ENCODE measurements at regions not wholly inside any gene's neighbourhood (a gene's known extent, or its start where the extent isn't known, plus 50 kb on each side); places are given as distances from the start of the nearest gene placed in this dataset.

DNA sequence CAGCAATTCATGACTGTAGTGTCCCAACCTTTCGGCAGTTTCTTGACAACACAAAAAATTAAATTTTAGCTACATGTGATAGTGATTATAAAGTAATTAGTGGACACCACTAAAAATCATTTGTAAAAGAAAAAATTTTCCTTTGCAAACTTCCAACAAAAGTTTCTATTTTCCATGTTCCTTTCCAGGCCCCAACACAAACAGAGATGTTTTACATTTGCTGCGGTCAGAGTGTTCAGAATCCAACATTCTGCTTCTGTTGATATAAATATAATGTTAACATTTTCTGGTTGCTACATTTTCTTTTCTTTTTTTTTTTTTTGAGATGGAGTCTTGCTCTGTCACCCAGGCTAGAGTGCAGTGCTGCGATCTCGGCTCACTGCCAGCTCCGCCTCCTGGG lies 54.9 kb upstream of the WLS start:
- Histone ChIP-seq H3K4me2 (ENCODE audit: low read depth, low read length) (no peak overlapping the region), H3K9ac (ENCODE audit: insufficient read depth, low read depth, low read length) (no peak overlapping the region), H3K27ac (ENCODE audit: extremely low read length, insufficient read depth, low read length) (no peak overlapping the region), H3K36me3 (replicated peaks in 1 of 2; ENCODE audit: control insufficient read depth in 1 of 2, insufficient read depth in 2 of 2, low read length in 2 of 2) (no peaks in the 10 kb centered on the region), H3K4me1 (ENCODE audit: insufficient read depth, low read length) (no peaks in the 10 kb centered on the region), H3K27me3 (ENCODE audit: control insufficient read depth in 1 of 2, insufficient read depth in 2 of 2, low read length in 2 of 2) (no peaks in the 10 kb centered on the region), H3K9me3 (ENCODE audit: low read length) (no peaks in the 10 kb centered on the region), H2AFZ (ENCODE audit: low read length) (no peak overlapping the region), H3K4me3 (replicated peaks in 1 of 3; ENCODE audit: insufficient read depth in 1 of 3, low read depth in 2 of 3, low read length in 3 of 3) (no peak overlapping the region), H4K20me1 (ENCODE audit: insufficient read depth, low read length) (no peaks in the 10 kb centered on the region), H3K79me2 (ENCODE audit: insufficient read depth, low read length) (no peaks in the 10 kb centered on the region)
- in situ Hi-C loops (cut with HindIII; ENCODE audit: extremely low pct_ligation_motif_present, low pct_unique_long_range_greater_than_20kb) = loop anchor here (10.0 kb wide), 1 partner anchor 62 kb away; no protein-coding TSS in a partner anchor
- no TSS peak for BruUV-seq (replicated peaks)
- intact Hi-C loops (cut with micrococcal nuclease; ENCODE audit: unreplicated experiment) = no loop called here
- DNase-seq (ENCODE audit: low spot score) (no peak), ATAC-seq (no peak), FAIRE-seq (no peak)
- ChIA-PET POLR2A (no interaction called here), CTCF (ENCODE audit: low intra/inter-chr PET ratio, low total read pairs) (no interaction called here)
- WGBS (ENCODE audit: low lambda C conversion rate) = 45% methylated on average over 5 of the region's 5 CpGs
- TF ChIP-seq, protein P1, sequence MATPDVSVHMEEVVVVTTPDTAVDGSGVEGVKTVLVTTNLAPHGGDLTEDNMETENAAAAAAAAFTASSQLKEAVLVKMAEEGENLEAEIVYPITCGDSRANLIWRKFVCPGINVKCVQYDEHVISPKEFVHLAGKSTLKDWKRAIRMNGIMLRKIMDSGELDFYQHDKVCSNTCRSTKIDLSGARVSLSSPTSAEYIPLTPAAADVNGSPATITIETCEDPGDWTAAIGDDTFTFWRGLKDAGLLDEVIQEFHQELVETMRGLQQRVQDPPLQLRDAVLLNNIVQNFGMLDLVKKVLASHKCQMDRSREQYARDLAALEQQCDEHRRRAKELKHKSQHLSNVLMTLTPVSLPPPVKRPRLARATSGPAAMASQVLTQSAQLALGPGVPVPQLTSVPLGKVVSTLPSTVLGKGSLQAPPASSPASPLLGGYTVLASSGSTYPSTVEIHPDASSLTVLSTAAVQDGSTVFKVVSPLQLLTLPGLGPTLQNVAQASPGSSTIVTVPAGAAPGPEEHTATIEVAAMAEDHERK (CRISPR knock-in tag; IDR thresholded peaks at IDR 0.05; ENCODE audit: low read depth) = no peak
- TF ChIP-seq RFX5 (IDR thresholded peaks at IDR 0.05; ENCODE audit: low read depth, low read length) (no peak), RFXAP (CRISPR knock-in tag; IDR thresholded peaks at IDR 0.05; ENCODE audit: borderline replicate concordance) (no peak), ZNF317 (CRISPR knock-in tag; IDR thresholded peaks at IDR 0.05) (no peak), TRIM24 (CRISPR knock-in tag; IDR thresholded peaks at IDR 0.05) (no peak)
- TF ChIP-seq, protein P2, sequence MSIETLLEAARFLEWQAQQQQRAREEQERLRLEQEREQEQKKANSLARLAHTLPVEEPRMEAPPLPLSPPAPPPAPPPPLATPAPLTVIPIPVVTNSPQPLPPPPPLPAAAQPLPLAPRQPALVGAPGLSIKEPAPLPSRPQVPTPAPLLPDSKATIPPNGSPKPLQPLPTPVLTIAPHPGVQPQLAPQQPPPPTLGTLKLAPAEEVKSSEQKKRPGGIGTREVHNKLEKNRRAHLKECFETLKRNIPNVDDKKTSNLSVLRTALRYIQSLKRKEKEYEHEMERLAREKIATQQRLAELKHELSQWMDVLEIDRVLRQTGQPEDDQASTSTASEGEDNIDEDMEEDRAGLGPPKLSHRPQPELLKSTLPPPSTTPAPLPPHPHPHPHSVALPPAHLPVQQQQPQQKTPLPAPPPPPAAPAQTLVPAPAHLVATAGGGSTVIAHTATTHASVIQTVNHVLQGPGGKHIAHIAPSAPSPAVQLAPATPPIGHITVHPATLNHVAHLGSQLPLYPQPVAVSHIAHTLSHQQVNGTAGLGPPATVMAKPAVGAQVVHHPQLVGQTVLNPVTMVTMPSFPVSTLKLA (IDR thresholded peaks at IDR 0.05) = no peak
- TF ChIP-seq, protein P3, sequence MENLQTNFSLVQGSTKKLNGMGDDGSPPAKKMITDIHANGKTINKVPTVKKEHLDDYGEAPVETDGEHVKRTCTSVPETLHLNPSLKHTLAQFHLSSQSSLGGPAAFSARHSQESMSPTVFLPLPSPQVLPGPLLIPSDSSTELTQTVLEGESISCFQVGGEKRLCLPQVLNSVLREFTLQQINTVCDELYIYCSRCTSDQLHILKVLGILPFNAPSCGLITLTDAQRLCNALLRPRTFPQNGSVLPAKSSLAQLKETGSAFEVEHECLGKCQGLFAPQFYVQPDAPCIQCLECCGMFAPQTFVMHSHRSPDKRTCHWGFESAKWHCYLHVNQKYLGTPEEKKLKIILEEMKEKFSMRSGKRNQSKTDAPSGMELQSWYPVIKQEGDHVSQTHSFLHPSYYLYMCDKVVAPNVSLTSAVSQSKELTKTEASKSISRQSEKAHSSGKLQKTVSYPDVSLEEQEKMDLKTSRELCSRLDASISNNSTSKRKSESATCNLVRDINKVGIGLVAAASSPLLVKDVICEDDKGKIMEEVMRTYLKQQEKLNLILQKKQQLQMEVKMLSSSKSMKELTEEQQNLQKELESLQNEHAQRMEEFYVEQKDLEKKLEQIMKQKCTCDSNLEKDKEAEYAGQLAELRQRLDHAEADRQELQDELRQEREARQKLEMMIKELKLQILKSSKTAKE (CRISPR knock-in tag; IDR thresholded peaks at IDR 0.05; ENCODE audit: borderline replicate concordance) = no peak
